GM12874 (cell line): ENCODE measurements at regions not wholly inside any gene's neighbourhood (a gene's known extent, or its start where the extent isn't known, plus 50 kb on each side); places are given as distances from the start of the nearest gene placed in this dataset.

Source experiments
- TF ChIP-seq, protein P1 (sequence below): IDR thresholded peaks from 2 replicates; pipeline ENCODE4 v1.5.1; 2011; ENCODE audit warnings: low read depth, mild to moderate bottlenecking, control low read depth, low read length, moderate library complexity; ENCODE audit not compliant: insufficient read depth

DNA sequence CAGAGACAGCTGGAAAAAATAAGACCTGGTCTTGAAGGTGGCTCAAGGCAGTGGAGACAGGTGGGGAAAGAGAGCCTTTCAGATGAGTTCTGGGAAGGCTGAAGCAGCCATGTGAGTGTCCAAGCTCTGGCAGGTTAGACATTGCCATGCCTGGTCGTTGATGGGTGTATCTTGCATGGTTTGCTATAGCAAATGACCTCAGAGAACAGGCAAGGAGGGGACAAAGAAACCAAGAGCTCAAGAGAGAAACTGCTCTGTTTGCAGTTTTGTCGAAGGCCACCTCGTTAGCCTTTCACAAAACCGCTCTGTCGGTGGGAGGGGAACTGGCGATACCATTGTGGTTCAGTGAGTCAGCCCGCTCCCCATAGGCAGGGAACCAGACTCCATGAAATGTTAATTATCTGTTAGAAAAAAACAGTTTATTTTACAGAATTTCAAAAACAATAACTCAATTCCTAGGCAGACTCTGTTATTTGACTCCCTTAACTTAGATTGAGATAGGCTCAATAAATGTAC is 82.8 kb upstream of the ARGLU1 start:
- TF ChIP-seq, protein P1, sequence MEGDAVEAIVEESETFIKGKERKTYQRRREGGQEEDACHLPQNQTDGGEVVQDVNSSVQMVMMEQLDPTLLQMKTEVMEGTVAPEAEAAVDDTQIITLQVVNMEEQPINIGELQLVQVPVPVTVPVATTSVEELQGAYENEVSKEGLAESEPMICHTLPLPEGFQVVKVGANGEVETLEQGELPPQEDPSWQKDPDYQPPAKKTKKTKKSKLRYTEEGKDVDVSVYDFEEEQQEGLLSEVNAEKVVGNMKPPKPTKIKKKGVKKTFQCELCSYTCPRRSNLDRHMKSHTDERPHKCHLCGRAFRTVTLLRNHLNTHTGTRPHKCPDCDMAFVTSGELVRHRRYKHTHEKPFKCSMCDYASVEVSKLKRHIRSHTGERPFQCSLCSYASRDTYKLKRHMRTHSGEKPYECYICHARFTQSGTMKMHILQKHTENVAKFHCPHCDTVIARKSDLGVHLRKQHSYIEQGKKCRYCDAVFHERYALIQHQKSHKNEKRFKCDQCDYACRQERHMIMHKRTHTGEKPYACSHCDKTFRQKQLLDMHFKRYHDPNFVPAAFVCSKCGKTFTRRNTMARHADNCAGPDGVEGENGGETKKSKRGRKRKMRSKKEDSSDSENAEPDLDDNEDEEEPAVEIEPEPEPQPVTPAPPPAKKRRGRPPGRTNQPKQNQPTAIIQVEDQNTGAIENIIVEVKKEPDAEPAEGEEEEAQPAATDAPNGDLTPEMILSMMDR, result no peak

DNA sequence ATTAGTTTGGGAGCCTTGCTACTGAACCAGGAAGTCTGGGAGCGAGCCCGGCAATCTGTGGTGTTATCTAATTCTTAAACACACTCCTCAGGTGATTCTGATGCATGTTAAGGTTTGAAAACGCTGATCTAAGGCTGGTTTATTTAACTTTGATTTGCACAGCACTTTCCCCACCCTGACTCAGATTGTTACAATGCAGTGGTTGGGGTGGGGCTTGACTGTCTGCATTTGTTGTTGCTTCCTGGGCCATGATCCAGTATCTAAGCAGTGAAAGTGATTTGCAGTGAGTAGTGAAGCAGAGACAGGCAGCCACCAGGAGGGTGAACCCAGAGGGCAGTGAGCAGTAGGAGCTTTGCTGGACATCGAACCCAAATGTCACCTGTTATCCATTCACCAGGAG is 81.6 kb upstream of the ARGLU1 start:
- TF ChIP-seq, protein P1, result no peak

- TF ChIP-seq, protein P1, result no peak
Measured at GRCh38 chr13:106640515-106640914, 72.6 kb upstream of the ARGLU1 start.

- TF ChIP-seq, protein P1, result no peak
Measured at GRCh38 chr13:106637519-106637918, 69.6 kb upstream of the ARGLU1 start.

DNA sequence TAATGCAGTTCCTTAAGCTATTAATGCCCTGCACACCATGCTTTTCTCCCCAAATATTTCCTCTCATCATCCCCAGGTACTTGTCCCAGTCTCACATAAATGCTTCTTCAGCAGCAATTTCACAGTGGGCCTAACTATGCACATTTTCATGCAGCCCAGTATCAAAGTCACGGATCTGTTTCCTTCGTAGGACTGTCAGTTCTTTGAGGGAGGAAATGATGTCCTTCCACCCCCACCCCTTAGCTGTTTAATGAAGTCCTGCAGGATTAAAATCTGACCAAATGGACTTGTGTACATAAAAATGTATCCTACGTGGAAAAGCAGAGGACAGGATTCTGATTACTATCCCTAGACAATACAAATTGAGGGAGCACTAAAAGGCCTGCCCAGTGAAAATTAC is 68.6 kb upstream of the ARGLU1 start:
- TF ChIP-seq, protein P1, result no peak

DNA sequence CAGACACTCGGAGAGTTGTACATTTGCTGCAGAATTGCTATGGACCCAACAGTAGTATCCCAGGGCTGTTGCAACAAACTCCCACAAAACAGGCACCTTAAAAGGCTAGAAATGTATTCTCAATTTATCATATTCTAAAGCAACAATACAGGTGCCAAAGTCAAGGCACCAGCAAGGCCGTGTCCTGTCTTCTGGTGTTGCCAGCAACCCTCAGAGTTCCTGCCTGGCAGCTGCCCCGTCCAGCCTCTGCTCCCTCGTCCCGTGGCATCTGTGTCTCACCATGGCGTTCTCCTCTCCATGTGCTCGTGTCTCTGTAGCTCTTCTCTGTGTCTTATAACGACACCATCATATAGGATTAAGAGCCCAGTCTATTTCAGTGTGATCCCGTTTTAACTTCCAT is 67.7 kb upstream of the ARGLU1 start:
- TF ChIP-seq, protein P1, result no peak

GRCh38 chr13:106633321-106633720 is 65.4 kb upstream of the ARGLU1 start:
- TF ChIP-seq, protein P1, result no peak
